ENCODE measurements at regions not wholly inside any gene's neighbourhood (a gene's known extent, or its start where the extent isn't known, plus 50 kb on each side); places are given as distances from the start of the nearest gene placed in this dataset.
"Not testable (repeated sequence)": the region's sequence is repeated elsewhere in the genome, so short reads cannot be mapped to it uniquely, and the experiment has no call there.

DNA sequence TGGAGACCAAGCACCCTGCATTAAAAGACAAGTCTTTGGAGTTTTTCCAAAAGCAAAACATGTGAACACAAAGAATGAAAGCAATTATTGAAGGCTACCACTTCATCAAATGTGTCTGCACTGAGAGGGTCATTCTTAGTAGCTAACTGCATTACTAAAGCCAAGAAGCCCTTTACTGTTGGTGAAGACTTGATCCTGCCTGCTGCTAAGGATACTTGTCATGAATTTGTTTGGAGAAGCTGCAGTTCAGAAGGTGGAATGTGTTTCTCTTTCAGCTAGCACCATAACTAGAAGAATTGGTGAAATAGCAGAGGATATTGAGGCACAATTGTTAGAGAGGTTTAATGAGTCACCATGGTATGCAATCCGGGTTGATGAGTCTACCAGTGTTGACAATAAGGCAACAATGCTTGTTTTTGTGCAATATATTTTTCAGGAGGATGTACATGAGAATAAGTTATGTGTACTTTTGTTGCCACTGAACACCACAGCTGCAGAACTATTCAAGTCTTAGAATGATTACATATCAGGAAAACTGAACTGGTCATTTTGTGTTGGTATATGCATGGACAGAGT is 457.3 kb upstream of the ISX start:
- DNase-seq = no peak

DNA sequence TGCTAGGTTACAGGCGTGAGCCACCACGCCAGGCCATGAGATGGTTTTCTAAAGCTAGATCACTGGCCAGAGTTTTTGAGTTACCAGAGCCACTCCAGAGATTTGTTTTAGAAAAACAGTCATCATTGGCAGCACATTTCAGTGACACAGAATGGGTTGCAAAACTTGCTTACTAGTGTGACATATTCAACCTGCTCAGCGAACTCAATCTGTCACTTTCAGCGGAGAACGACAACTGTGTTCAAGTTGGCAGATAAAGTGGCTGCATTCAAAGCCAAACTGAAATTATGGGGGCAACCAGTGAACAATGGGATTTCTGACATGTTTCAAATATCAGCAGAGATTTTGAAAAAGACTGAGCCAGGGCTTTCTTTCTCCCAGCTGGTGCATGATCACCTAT is 456.3 kb upstream of the ISX start:
- DNase-seq = no peak

DNA sequence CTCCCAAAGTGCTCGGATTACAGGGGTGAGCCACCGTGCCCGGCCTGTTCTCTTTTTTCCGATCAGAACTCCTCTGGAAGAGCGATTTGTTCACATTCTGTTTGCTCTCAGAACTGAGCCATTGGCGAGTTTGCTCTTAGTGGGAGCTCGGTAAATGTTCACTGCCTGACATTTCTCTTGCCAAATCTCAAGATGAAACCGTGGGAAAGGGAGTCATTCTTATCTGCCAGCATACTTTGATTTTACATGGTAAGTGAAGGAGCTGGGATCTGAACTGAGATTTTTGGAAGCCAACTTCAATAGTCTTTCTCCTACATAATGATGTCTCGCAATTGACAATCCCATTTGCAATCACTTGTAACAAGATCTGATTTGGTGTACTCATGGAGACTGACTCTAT is 445.8 kb upstream of the ISX start:
- no peak for DNase-seq

DNA sequence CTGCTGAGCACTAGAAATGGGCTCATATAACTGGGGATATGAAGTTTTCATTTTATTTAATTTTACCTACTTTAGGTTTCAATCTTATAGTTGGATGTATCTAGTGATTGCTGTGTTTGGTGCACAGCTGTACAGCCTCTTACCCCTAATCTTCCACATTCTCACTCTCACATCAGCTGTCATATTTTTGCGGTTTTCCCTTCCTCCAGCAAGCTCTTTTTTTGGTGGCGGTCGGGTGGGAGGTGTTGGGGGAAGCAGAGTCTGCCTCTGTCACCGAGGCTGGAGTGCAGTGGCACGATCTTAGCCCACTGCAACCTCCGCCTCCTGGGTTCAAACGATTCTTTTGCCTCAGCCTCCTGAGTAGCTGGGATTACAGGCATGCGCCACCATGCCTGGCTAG is 445.1 kb upstream of the ISX start:
- DNase-seq = no peak

DNA sequence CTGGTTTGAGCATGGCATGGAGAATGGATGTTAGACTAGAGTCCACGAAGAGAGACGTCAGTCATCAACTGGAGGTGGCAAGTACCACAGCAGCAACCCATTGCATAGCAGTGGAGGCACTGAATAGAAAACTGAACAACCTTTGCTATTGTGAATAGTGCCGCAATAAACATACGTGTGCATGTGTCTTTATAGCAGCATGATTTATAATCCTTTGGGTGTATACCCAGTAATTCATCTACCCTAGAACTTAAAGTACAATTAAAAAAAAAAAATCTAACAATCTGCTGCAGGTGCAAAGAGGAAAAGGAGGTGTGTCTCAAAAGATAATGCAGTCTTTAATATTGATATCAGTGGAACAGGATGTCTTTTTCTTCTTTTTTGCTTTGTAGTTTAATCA is 443.4 kb upstream of the ISX start:
- no peak for DNase-seq

DNA sequence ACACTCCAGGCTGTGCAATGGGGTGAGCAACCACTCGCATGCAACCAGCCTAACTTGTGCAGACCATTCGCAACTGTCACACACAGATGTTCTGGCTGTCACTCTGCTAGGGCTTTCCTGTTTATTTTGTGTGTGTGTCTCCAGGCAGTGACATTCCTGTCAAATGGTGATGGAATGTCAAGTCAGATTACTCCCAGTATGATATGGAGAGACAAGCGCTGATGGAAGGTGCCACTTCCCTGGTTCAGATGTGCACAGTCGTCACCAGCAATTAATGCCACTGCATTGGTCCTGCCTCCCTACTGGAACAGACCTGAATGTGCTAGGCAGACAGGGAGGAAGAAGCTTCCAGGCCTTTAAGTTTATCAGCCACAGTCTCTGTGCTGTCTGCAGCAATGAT is 442.4 kb upstream of the ISX start:
- no peak for DNase-seq

DNA sequence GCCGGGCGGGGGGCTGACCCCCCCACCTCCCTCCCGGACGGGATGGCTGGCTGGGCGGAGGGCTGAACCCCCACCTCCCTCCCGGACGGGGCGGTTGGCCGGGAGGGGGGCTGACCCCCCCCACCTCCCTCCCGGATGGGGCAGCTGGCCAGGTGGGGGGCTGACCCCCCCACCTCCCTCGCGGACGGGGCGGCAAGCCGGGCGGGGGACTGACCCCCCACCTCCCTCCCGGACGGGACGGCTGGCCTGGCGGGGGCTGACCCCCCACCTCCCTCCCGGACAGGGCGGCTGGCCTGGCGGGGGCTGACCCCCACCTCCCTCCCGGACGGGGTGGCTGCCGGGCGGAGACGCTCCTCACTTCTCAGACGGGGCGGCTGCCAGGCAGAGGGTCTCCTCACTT is 440.1 kb upstream of the ISX start:
- DNase-seq = not testable (repeated sequence)

DNA sequence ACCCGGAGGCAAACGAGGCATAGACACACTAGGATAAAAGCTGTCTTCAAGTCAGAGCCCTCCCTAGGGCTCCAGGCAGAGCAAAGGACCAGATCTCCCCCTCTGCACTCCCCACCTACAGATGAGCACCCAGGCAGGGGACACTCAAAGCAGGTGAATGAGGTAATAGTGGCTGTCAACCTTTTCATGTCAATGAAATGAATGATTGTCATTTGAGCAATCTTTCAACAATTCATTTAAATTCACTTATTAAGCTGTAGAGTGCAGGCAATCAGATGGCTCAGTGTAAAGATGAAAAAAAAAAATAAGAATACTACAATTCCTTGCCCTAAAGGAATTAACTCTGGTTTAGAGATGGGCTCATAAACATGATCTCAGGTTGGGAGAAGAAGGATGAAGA is 427.8 kb upstream of the ISX start:
- no peak for DNase-seq

DNA sequence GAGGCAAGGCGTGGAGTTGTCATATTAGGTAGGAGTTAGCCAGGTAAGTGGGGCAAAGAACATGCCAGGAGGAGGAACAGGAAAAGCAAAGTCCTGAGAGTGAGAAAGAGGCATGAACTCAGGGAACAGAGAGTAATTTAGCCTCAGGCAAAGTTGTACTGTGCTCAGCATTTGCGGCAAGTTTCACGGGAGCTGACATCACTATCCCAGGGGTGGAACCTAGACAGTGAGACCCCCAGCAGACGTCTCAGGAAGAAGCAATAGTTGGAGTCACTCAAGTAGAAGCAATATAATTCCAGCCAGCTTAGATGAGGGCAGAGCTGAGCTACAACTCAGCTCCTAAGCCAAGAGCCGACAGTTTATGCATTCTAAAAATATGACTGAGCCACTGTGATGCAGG is 426.0 kb upstream of the ISX start:
- no peak for DNase-seq

DNA sequence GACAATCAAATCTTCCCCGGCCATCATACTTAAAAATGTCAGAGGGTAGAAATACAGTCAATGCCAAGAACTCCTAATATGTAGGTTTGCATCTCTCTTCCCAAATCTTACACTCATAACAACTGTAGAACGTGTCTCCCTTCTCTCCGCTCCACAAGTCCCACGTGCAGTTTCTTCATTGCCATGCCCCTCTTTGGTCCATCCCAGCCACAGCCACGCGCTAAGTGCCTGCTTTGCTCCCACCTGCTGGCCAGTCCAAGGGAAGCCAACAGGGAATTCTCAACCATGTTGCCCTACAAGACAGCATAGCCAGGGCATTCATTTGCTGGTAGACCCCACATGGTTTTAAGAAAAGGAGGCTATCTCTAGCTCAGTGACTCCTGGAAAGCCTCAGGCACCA is 420.6 kb upstream of the ISX start:
- no peak for DNase-seq

DNA sequence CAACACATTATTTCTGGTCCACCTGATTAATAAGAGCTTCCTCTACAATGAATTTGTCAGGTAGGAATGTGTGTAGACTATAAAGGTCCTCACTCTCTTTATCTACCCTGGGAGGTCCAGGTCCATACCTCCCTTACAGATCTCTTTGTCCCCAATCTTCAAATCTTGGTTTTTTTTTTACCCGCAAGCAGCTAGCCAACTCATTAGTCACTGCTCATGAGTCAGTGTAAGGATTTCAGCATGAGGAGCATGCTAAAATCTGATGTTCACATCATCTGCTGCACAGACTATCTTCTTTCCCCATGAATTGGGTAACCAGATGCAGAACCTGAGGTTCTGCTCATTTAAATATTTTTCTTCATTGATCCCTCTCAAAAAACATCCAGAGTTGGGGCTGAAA is 397.0 kb upstream of the ISX start:
- no peak for DNase-seq

DNA sequence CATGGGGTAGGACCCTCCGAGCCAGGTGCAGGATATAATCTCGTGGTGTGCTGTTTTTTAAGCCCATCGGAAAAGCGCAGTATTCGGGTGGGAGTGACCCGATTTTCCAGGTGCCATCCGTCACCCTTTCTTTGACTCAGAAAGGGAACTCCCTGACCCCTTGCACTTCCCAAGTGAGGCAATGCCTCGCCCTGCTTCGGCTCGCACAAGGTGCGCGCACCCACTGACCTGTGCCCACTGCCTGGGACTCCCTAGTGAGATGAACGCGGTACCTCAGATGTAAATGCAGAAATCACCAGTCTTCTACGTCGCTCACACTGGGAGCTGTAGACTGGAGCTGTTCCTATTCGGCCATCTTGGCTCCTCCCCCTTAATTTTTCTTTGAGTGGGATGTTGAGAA is 382.9 kb upstream of the ISX start:
- not testable (repeated sequence) for DNase-seq

DNA sequence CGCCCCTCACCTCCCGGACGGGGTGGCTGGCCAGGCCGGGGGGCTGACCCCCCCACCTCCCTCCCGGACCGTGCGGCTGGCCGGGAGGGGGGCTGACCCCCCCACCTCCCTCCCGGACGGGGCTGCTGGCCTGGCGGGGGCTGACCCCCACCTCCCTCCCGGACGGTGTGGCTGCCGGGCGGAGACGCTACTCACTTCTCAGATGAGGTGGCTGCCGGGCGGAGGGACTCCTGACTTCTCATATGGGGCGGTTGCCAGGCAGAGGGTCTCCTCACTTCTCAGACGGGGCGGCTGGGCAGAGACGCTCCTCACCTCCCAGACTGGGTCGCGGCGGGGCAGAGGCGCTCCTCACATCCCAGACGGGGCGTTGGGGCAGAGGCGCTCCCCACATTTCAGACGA is 381.7 kb upstream of the ISX start:
- DNase-seq = not testable (repeated sequence)

DNA sequence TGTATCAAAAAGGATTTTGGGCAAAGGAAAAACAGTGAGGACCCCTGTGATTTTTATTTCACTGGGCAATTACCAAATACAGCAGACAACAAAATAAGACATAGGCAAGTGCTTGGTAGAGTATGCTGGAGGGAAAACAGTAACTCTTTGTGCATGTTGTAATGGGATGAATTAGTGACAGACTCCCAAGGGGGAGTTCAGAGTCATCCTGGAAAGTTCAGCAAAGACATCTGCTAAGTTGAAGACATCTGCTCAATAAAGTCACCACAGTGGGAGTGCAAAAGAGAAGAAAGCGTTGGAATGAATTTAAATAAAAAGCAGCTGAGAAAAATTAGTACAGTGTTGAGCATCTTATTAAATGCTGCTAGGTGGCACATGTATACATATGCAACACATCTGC is 378.8 kb upstream of the ISX start:
- DNase-seq = no peak

DNA sequence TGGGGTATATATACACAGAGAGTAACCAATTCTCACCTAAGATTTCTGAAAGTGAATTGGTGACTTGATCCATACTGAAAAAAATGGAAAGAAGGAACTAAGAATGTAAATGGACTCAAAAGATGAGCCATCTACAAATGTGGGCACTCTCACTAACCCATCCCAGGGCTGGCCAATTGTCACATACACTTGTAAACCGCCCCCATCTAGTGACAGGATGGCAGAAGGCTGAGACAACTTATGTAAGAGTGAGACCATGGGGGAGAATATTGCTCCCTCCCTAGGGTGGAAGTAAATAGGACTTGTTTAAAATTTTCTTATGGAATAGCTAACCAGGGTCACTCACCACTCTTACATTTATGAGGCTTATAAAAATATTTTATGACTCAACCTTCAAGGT is 377.1 kb upstream of the ISX start:
- no peak for DNase-seq

DNA sequence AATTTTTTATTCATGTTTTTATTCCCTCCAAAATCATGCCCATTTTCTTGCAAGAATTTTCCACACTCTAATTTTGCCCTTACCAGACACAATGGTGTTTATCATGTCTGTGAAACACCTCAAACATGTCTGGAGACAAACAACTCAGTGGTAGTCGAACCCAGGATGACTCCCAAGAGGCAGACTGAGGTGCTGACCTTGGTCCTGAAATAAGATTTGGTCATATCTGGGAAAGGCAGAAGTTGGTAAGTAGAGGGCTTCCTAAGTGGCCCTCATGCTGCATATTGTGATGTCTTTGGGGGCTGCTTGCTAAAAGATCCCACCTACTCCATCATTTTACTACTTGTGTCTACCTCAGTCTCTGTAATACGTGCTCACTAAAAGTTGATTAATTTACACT is 369.4 kb upstream of the ISX start:
- no peak for DNase-seq

DNA sequence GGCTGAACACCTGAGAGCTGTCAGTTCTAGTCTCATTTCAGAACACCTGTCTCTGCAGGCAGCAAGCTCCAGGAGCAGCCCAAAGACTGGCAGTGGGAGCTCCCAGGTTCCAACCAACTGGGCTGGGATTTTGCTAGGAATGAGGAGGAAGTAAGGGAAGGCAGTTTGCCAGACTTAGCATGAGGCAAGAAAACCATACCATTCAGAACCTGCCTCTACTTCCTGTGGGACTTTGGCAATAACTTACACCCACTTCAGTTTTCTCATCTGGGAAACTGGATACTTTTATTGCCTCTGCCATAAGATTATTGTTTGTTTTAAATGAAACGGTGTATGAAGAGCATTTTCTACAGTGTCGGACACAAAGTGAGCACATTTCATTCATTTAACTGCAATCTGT is 363.7 kb upstream of the ISX start:
- no peak for DNase-seq

DNA sequence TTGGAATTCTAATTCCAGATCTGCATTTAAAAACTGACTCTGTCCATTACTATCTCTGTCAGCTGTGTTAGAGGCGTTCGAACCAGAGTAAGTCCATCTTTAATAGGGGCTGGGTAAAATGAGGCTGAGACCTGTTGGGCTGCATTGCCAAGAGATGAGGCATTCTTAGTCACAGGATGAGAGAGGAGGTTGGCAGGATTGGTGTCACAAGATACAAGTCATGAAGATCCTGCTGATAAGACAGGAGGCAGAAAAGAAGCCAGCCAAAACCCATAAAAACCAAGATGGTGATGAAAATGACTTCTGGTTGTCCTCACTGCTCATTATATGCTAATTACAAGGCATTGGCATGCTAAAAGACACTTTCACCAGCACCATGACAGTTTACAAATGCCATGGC is 356.3 kb upstream of the ISX start:
- no peak for DNase-seq

DNA sequence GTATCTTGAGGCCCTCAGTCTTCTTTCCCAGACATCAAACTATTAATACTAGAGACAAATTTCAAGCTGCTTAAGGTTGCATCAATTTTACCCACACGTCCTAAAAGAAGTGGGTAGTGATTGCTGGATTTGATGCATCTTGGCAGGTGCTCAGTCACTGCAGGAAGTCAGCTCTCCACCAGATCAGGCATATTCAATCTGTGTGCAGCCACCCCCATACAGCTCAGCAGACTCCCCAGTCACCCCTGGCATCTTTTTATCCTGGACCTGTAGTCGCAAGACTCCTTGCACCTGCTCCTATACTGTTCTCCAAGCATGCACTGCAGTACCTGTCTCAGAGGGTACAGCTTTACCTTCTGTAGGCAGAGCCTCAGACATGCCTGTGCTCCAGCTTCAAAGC is 343.1 kb upstream of the ISX start:
- no peak for DNase-seq

DNA sequence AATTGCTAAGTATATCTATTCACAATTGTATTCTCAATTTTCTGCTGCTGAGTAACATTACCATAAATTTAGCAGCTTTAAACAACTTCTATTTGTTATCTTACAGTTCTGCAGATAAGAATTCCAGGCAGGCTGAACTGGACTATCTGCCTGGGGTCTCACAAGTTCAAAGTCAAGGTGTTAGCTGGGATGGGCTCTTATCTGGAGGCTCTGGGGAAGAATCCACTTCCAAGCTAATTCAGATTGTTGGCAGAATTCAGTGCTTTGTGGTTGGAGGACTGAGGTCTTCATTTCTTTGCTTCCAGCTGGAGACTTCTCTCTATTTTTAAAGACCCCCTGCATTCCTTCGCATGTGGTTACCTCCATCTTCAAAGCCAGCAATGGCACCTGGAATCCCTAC is 329.9 kb upstream of the ISX start:
- no peak for DNase-seq

DNA sequence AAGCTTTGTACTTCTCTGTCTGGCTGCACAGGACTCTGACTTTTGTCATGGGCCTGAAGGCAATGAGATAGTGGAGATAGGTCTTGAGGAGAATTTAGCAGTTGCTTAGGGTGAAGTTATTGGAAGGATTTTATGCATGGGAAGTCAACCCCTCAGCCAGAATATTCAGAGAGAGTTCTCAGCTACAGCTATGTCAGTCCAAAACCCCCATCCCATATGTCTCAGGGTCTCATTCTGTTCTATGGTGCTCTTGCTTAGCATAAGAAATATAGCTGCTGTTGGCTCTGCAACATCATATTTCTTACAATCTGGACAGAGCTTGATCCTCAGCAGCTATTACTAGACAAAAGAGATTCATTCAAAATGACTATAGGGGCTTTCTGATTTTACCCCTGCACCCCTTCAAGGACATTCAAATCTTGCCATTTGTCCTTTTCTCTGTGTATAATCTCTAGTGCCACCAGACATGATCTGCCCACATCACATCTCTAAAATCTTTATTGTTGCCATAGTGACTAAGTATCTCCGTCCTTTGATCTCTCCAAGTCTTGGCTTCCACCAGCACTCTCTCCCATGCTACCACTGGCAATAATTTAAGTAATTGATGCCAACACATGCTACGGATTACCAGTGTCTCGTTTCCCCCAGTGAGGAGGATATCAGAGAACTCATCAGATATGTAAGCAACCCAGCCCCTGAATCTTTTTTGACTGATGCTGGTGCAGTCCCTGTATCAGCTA is 327.1 kb upstream of the ISX start:
- no peak for DNase-seq

DNA sequence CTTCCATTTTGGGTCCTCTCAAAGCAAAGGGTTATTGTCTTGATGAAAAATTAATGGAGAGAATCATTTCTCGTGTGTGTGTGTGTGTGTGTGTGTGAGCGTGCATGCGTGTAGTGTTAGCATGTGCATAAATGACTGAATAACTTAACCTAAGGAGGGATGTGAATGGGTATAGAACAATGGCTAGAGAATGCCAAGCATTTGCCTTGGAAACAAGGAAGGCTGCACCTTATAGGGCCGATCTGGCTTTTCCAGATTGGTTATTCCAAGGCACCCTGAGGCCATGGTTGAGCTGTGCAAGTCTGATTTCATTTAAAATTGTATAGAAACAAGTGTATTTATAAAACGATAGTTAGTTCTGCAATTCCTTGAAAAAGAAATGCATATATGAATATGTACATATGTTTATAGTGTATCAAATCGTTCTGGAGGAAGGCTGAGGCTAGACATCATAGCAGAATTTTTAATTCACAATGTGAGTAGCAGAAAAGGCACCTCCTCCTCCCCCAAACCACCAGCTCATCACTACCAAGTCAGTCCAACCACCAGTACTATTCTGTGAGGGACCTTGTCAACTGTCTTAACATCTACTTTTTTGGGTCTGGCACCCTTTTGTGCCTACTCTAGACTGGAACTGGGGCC is 322.7 kb upstream of the ISX start:
- DNase-seq = no peak

DNA sequence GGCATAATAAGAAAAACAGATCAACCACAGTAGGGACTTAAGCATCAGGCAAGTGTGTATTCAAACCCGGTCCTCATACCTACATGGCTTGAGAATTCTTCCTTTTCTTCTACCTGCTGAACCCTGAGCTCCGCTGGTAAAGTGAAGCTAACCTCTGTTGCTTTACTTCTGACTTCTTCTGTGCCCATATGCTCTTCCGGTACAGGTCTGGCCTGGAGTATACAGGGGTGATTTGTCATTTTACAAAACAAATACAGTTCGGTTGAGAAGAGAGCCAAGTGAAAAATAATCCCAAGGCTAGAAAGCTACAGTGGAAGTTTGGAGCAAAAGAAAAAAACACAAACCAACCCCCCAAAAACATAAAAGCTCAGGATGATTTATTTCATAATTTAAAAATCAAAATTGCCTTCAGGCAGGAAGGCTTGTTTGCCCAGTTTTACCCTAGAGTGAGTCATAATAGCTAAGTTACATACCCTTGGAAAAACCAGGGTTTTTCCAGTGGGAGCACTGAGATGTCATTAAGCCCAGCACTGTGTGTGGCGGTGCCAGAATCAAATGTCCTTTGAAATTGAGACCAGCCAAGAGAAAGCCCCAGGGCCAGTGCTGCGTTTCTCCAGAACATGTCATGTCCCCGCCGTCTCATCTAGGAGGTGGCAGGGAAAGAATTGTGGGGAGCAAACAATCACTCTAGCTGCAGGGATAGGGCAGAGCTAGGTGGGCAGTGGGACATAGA is 305.5 kb upstream of the ISX start:
- no peak for DNase-seq

DNA sequence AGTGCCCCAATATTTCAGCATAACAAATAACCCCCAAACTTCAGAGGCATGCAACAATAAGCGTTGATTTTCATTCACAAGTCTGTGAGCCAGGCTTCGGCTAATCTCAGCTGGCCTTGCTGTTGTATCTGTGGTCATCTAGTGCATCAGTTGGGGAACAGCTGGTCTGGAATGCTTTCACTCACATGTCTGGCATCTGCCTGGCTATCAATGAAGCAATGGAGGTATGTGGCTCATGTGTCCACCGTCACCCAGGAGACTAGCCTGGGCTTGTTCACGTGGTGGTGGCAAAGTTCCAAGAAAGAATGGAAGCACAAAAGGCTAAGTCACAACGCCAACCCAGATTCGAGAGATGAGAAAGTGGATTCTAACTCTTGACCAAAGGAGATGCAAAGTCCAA is 304.8 kb upstream of the ISX start:
- DNase-seq = no peak

All from NCI-H187 (cell line).